ENCODE measurements at regions not wholly inside any gene's neighbourhood (a gene's known extent, or its start where the extent isn't known, plus 50 kb on each side); places are given as distances from the start of the nearest gene placed in this dataset.

- TF ChIP-seq POLR2A (IDR thresholded peaks at IDR 0.05): no peak
- DNase-seq (ENCODE audit: extremely low spot score in 2 of 2): no peak
- Histone ChIP-seq H3K36me3 (no peaks in the 10 kb centered on the region), H3K27ac (no peak overlapping the region), H3K9me3 (no peaks in the 10 kb centered on the region), H3K27me3 (no peaks in the 10 kb centered on the region), H3K4me3 (no peak overlapping the region), H3K4me1 (no peaks in the 10 kb centered on the region)
- intact Hi-C loops (cut with DNase I): no loop called here
Observed at GRCh38 chr10:128254476-128254875, 128.3 kb upstream of the MKI67 start.

GRCh38 chr10:128257428-128257827 is 131.2 kb upstream of the MKI67 start:
- TF ChIP-seq POLR2A (IDR thresholded peaks at IDR 0.05): no peak
- no peak for TF ChIP-seq POLR2AphosphoS5 (IDR thresholded peaks at IDR 0.05; ENCODE audit: insufficient read depth in 1 of 2, low read depth in 1 of 2)
- TF ChIP-seq CTCF (IDR thresholded peaks at IDR 0.05): no peak
- intact Hi-C loops (cut with DNase I): no loop called here
- DNase-seq (ENCODE audit: extremely low spot score in 2 of 2): no peak
- Histone ChIP-seq H3K4me3 (no peak overlapping the region), H3K4me1 (no peaks in the 10 kb centered on the region), H3K36me3 (no peaks in the 10 kb centered on the region), H3K27me3 (no peaks in the 10 kb centered on the region), H3K9me3 (no peaks in the 10 kb centered on the region), H3K27ac (no peak overlapping the region)

GRCh38 chr10:128258421-128258976 is 132.3 kb upstream of the MKI67 start:
- Histone ChIP-seq H3K4me3 (no peak overlapping the region), H3K27ac (no peak overlapping the region), H3K27me3 (no peaks in the 10 kb centered on the region), H3K4me1 (no peaks in the 10 kb centered on the region), H3K36me3 (no peaks in the 10 kb centered on the region), H3K9me3 (no peaks in the 10 kb centered on the region)
- intact Hi-C loops (cut with DNase I): no loop called here
- no peak for DNase-seq (ENCODE audit: extremely low spot score in 2 of 2)
- no peak for TF ChIP-seq CTCF (IDR thresholded peaks at IDR 0.05)
- no peak for TF ChIP-seq POLR2A (IDR thresholded peaks at IDR 0.05)
- no peak for TF ChIP-seq POLR2AphosphoS5 (IDR thresholded peaks at IDR 0.05; ENCODE audit: insufficient read depth in 1 of 2, low read depth in 1 of 2)

GRCh38 chr10:128263891-128264688 is 137.9 kb upstream of the MKI67 start:
- intact Hi-C loops (cut with DNase I): no loop called here
- peak in 2 of 3 experiments; percentile 40 to 66 for TF ChIP-seq CTCF (IDR thresholded peaks at IDR 0.05)
- no peak for TF ChIP-seq POLR2AphosphoS5 (IDR thresholded peaks at IDR 0.05; ENCODE audit: insufficient read depth in 1 of 2, low read depth in 1 of 2)
- Histone ChIP-seq H3K27me3 (no peaks in the 10 kb centered on the region), H3K27ac (no peak overlapping the region), H3K36me3 (no peaks in the 10 kb centered on the region), H3K4me1 (no peaks in the 10 kb centered on the region), H3K4me3 (no peak overlapping the region), H3K9me3 (no peaks in the 10 kb centered on the region)
- no peak for DNase-seq (ENCODE audit: extremely low spot score in 2 of 2)

GRCh38 chr10:128265596-128265995 is 139.4 kb upstream of the MKI67 start:
- DNase-seq (ENCODE audit: extremely low spot score in 2 of 2): no peak
- no peaks in the 10 kb centered on the region for H3K27me3 ChIP-seq
- H3K4me1 ChIP-seq: no peaks in the 10 kb centered on the region
- no peak overlapping the region for H3K27ac ChIP-seq
- TF ChIP-seq CTCF (IDR thresholded peaks at IDR 0.05) (no peak), POLR2AphosphoS5 (IDR thresholded peaks at IDR 0.05; ENCODE audit: insufficient read depth in 1 of 2, low read depth in 1 of 2) (no peak), POLR2A (IDR thresholded peaks at IDR 0.05) (no peak)
- no peak overlapping the region for H3K4me3 ChIP-seq
- no peaks in the 10 kb centered on the region for H3K9me3 ChIP-seq
- H3K36me3 ChIP-seq: no peaks in the 10 kb centered on the region
- intact Hi-C loops (cut with DNase I): no loop called here
